ENCODE measurements at regions not wholly inside any gene's neighbourhood (a gene's known extent, or its start where the extent isn't known, plus 50 kb on each side); places are given as distances from the start of the nearest gene placed in this dataset.

GRCh38 chr12:87388376-87388775 lies 640.8 kb downstream of the C12orf50 start:
- no peak overlapping the region for H3K4me3 ChIP-seq (ENCODE audit: low read depth, low read length)
- H3K36me3 ChIP-seq (ENCODE audit: control insufficient read depth, insufficient read depth, low read length), result no peaks in the 10 kb centered on the region
- DNase-seq (ENCODE audit: low read depth), result no peak
- TF ChIP-seq CTCF (IDR thresholded peaks at IDR 0.05; ENCODE audit: insufficient read depth, low read length, poor library complexity, severe bottlenecking), result no peak
- no peaks in the 10 kb centered on the region for H3K27me3 ChIP-seq (ENCODE audit: control insufficient read depth, insufficient read depth, low read length)

GRCh38 chr12:87385322-87385721 lies 643.9 kb downstream of the C12orf50 start:
- Histone ChIP-seq H3K4me3 (ENCODE audit: low read depth, low read length) (no peak overlapping the region), H3K36me3 (ENCODE audit: control insufficient read depth, insufficient read depth, low read length) (no peaks in the 10 kb centered on the region), H3K27me3 (ENCODE audit: control insufficient read depth, insufficient read depth, low read length) (no peaks in the 10 kb centered on the region)
- no peak for TF ChIP-seq CTCF (IDR thresholded peaks at IDR 0.05; ENCODE audit: insufficient read depth, low read length, poor library complexity, severe bottlenecking)
- DNase-seq (ENCODE audit: low read depth), result no peak

- no peak for DNase-seq (ENCODE audit: low read depth)
- Histone ChIP-seq H3K4me3 (ENCODE audit: low read depth, low read length) (no peak overlapping the region), H3K36me3 (ENCODE audit: control insufficient read depth, insufficient read depth, low read length) (no peaks in the 10 kb centered on the region), H3K27me3 (ENCODE audit: control insufficient read depth, insufficient read depth, low read length) (no peaks in the 10 kb centered on the region)
- no peak for TF ChIP-seq CTCF (IDR thresholded peaks at IDR 0.05; ENCODE audit: insufficient read depth, low read length, poor library complexity, severe bottlenecking)
Measured at GRCh38 chr12:87384226-87384625, 645.0 kb downstream of the C12orf50 start.

GRCh38 chr12:87383680-87384079 lies 645.5 kb downstream of the C12orf50 start:
- Histone ChIP-seq H3K4me3 (ENCODE audit: low read depth, low read length) (no peak overlapping the region), H3K36me3 (ENCODE audit: control insufficient read depth, insufficient read depth, low read length) (no peaks in the 10 kb centered on the region), H3K27me3 (ENCODE audit: control insufficient read depth, insufficient read depth, low read length) (no peaks in the 10 kb centered on the region)
- TF ChIP-seq CTCF (IDR thresholded peaks at IDR 0.05; ENCODE audit: insufficient read depth, low read length, poor library complexity, severe bottlenecking), result no peak
- no peak for DNase-seq (ENCODE audit: low read depth)

GRCh38 chr12:87382959-87383566 lies 646.1 kb downstream of the C12orf50 start:
- H3K36me3 ChIP-seq (ENCODE audit: control insufficient read depth, insufficient read depth, low read length), result no peaks in the 10 kb centered on the region
- no peaks in the 10 kb centered on the region for H3K27me3 ChIP-seq (ENCODE audit: control insufficient read depth, insufficient read depth, low read length)
- no peak for TF ChIP-seq CTCF (IDR thresholded peaks at IDR 0.05; ENCODE audit: insufficient read depth, low read length, poor library complexity, severe bottlenecking)
- no peak for DNase-seq (ENCODE audit: low read depth)
- H3K4me3 ChIP-seq (ENCODE audit: low read depth, low read length), result no peak overlapping the region

GRCh38 chr12:87382436-87382835 lies 646.8 kb downstream of the C12orf50 start:
- TF ChIP-seq CTCF (IDR thresholded peaks at IDR 0.05; ENCODE audit: insufficient read depth, low read length, poor library complexity, severe bottlenecking), result no peak
- no peak for DNase-seq (ENCODE audit: low read depth)
- H3K36me3 ChIP-seq (ENCODE audit: control insufficient read depth, insufficient read depth, low read length), result no peaks in the 10 kb centered on the region
- H3K4me3 ChIP-seq (ENCODE audit: low read depth, low read length), result no peak overlapping the region
- H3K27me3 ChIP-seq (ENCODE audit: control insufficient read depth, insufficient read depth, low read length), result no peaks in the 10 kb centered on the region
